A673 (cell line): ENCODE measurements at regions not wholly inside any gene's neighbourhood (a gene's known extent, or its start where the extent isn't known, plus 50 kb on each side); places are given as distances from the start of the nearest gene placed in this dataset.

ENCODE experiments used
- BruUV-seq: library from RNA; stranded (reverse); fragments of 400-500 nt; replicated peaks from 2 replicates; lab custom pipeline; 2021; lab: Mats Ljungman, UMichigan
- CTCF ChIA-PET: fragments of 300-600 bp; sonication (Branson Sonifier 250); formaldehyde crosslinking; loops from one replicate; lab custom pipeline; 2022; ENCODE audit warnings: antibody characterized with exemption; lab: Charles Lee
- POLR2A ChIA-PET: fragments of 300-600 bp; sonication (Branson Sonifier 250); formaldehyde crosslinking; loops from one replicate; lab custom pipeline; 2022; ENCODE audit warnings: antibody characterized with exemption; ENCODE audit not compliant: low non-redundant PET; lab: Charles Lee
- DNase-seq: peaks from one replicate; pipeline ENCODE4 v3.0.0-alpha.2; 2015; ENCODE audit warnings: low spot score
- H3K27ac ChIP-seq: fragments of 200-600 bp; sonication (generic); 2 replicates; pipeline ENCODE4 v1.5.1; 2016; ENCODE audit warnings: mixed run types, low read depth, mild to moderate bottlenecking, mixed read lengths, antibody characterized with exemption, low read length; ENCODE audit not compliant: poor library complexity, severe bottlenecking
- H3K27me3 ChIP-seq: fragments of 200-600 bp; sonication (generic); replicated peaks from 2 replicates; pipeline ENCODE4 v1.6.1; 2017; ENCODE audit warnings: mixed run types, low read depth, mild to moderate bottlenecking, mixed read lengths, antibody characterized with exemption, low read length; ENCODE audit not compliant: insufficient read depth, poor library complexity
- H3K36me3 ChIP-seq: fragments of 200-600 bp; sonication (generic); 2 replicates; pipeline ENCODE4 v1.6.1; 2016; ENCODE audit warnings: mixed run types, mild to moderate bottlenecking, mixed read lengths, antibody characterized with exemption, low read length; ENCODE audit not compliant: insufficient read depth, poor library complexity, severe bottlenecking
- H3K4me1 ChIP-seq: fragments of 200-600 bp; sonication (generic); 2 replicates; pipeline ENCODE4 v1.6.1; 2017; ENCODE audit warnings: mixed run types, mild to moderate bottlenecking, mixed read lengths, antibody characterized with exemption, low read length; ENCODE audit not compliant: insufficient read depth, poor library complexity, severe bottlenecking
- H3K4me3 ChIP-seq: fragments of 200-600 bp; sonication (generic); 2 replicates; pipeline ENCODE4 v1.5.1; 2016; ENCODE audit warnings: low read depth, mixed run types, mild to moderate bottlenecking, mixed read lengths, low read length; ENCODE audit not compliant: poor library complexity, severe bottlenecking
- H3K9me3 ChIP-seq: fragments of 200-600 bp; sonication (generic); 2 replicates; pipeline ENCODE4 v1.6.1; 2016; ENCODE audit warnings: mixed run types, low read depth, mild to moderate bottlenecking, mixed read lengths, antibody characterized with exemption, low read length; ENCODE audit not compliant: poor library complexity, severe bottlenecking
- EZH2 ChIP-seq: fragments of 200-600 bp; sonication (generic); IDR thresholded peaks from 2 replicates; pipeline ENCODE4 v1.6.1; 2017; ENCODE audit warnings: borderline replicate concordance, low read depth, mild to moderate bottlenecking, mixed read lengths, antibody characterized with exemption, low read length; ENCODE audit not compliant: poor library complexity, severe bottlenecking
- intact Hi-C: fragments of 100-400 bp; cut with micrococcal nuclease; formaldehyde crosslinking; loops from one replicate; pipeline ENCODE4 v1.10.0; 2022; ENCODE audit not compliant: unreplicated experiment
- TF ChIP-seq, protein P1 (sequence below): fragments of 300-800, 200-600 bp; sonication (generic); conservative IDR thresholded peaks from 2 replicates; pipeline ENCODE4 v1.5.1; 2017; ENCODE audit warnings: low read depth, mild to moderate bottlenecking, antibody characterized with exemption, low read length, moderate library complexity, mixed read lengths

DNA sequence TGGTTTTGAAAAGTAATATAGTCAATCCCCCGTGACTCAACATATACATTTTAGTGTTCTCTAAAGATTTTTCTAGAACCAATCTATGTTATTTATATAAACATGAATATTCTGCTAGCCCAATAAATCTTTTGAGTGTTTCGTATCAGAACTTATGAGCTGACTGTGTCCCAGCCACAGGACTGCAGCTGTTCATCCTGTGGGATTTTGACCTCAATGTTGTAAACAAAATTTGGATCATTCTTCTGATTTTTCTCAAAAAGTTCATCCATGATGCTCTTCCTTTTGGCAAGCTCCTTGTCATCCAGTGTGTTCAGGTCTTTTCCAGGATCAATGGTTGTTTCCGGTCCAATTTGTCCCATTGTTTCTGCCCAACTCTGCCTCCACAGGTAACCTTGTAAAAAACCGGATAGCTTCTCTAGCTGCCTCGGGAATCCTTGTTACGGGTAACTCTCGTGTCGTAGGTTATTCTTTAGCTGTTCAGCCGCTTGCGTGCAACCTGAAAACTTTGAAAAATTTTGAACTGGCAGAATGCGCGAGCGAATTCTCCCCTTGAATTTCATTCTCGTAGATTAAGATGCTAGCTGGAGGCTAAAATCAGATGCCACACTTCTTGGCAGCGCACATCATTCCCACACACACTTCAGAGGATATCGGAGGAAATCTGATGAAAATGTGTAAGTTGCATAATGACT lies 195.2 kb downstream of the SH3BP4 start:
- Histone ChIP-seq H3K27ac (no peak overlapping the region), H3K36me3 (no peaks in the 10 kb centered on the region), H3K27me3 (no peaks in the 10 kb centered on the region), H3K9me3 (no peaks in the 10 kb centered on the region), H3K4me1 (peaks cover 7% of the 10 kb centered on the region), H3K4me3 (no peak overlapping the region)
- intact Hi-C loops, result no loop called here
- BruUV-seq, result no TSS peak
- CTCF ChIA-PET, result no interaction called here
- no peak for DNase-seq
- TF ChIP-seq, protein P1, sequence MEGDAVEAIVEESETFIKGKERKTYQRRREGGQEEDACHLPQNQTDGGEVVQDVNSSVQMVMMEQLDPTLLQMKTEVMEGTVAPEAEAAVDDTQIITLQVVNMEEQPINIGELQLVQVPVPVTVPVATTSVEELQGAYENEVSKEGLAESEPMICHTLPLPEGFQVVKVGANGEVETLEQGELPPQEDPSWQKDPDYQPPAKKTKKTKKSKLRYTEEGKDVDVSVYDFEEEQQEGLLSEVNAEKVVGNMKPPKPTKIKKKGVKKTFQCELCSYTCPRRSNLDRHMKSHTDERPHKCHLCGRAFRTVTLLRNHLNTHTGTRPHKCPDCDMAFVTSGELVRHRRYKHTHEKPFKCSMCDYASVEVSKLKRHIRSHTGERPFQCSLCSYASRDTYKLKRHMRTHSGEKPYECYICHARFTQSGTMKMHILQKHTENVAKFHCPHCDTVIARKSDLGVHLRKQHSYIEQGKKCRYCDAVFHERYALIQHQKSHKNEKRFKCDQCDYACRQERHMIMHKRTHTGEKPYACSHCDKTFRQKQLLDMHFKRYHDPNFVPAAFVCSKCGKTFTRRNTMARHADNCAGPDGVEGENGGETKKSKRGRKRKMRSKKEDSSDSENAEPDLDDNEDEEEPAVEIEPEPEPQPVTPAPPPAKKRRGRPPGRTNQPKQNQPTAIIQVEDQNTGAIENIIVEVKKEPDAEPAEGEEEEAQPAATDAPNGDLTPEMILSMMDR, result no peak
- TF ChIP-seq EZH2, result no peak
- POLR2A ChIA-PET, result interaction anchor here (0.6 kb wide), 1 partner anchor 243 kb away, joined by 3 read pairs; no protein-coding TSS in a partner anchor

DNA sequence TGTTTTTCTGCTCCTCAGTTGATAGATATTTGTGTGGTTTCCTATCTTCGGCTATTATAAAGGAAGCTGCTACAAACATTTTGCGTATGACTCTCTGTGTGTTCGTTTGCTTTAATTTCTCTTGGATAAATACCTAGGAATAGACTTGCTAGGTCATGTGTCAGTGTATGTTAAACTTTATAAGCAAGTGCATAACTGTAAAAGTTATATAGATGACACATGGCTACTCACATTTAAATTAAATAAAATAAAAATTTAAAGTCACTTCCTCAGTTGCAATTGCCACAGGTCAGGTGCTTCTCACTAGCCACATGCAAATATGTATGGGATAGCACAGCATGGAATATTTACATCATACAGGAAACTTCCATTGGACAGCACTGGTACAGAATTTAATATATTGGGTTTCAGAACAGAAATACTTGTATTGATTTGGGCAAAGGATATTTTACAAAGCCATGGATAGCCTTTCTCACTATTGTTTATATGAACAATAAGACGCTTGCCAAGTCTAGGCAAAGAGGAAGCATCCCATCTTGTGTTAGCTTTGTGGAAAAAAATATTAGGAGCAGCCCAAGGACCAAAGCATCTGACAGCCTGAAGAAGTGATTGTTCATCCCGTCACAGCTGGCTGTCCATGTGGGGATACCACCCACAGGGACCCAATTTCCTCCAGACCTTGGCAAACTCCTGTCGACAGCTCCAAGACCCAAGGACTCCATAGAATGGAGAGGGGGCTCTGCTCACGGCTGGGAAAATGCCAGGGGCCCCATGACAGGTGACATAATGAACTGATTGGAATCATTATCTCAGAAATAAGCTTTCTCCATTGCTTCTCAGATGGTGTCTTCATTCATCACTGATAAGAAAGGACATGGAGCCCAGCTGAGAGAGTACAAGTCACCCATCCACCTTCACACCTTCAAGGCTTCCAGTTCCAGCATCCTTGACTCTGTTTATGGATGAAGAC lies 196.7 kb downstream of the SH3BP4 start:
- no peak for DNase-seq
- Histone ChIP-seq H3K4me1 (peaks cover 7% of the 10 kb centered on the region), H3K4me3 (no peak overlapping the region), H3K27ac (no peak overlapping the region), H3K36me3 (no peaks in the 10 kb centered on the region), H3K9me3 (no peaks in the 10 kb centered on the region), H3K27me3 (no peaks in the 10 kb centered on the region)
- TF ChIP-seq, protein P1, result no peak
- TF ChIP-seq EZH2, result no peak
- ChIA-PET CTCF (interaction anchor here (0.6 kb wide), 1 partner anchor 604 kb away, joined by 3 read pairs; no protein-coding TSS in a partner anchor), POLR2A (no interaction called here)
- BruUV-seq, result no TSS peak
- intact Hi-C loops, result no loop called here

DNA sequence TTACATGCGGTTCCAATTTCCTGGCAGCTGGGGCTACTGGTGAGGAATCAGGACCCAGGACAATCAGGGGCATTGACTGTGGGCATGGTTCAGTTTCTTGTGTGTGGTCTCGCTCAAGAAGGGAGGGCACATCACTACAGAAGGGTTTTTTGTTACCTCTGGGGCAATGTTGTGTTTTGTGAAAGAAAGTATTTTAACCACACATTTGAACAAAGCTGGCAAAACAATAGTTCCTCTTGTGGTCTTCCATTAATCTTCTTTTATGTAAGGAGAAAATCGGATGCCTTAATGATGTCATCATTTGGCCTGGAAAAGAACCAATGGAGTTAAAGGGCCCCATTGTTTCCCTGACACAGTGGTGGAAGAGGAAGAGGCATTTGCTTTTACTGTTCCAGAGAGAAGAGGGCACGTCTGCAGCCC lies 197.4 kb downstream of the SH3BP4 start:
- no peaks in the 10 kb centered on the region for H3K36me3 ChIP-seq
- H3K27me3 ChIP-seq, result no peaks in the 10 kb centered on the region
- intact Hi-C loops, result no loop called here
- BruUV-seq, result no TSS peak
- ChIA-PET CTCF (no interaction called here), POLR2A (no interaction called here)
- H3K27ac ChIP-seq, result no peak overlapping the region
- no peak for TF ChIP-seq EZH2
- TF ChIP-seq, protein P1, result no peak
- DNase-seq, result no peak
- no peaks in the 10 kb centered on the region for H3K9me3 ChIP-seq
- no peak overlapping the region for H3K4me3 ChIP-seq
- H3K4me1 ChIP-seq, result peaks cover 7% of the 10 kb centered on the region
